IPS-20b (cell line): ENCODE measurements at regions not wholly inside any gene's neighbourhood (a gene's known extent, or its start where the extent isn't known, plus 50 kb on each side); places are given as distances from the start of the nearest gene placed in this dataset.

Source experiments
- H3K27ac ChIP-seq: one replicate; pipeline ENCODE4 v1.5.1; 2013; ENCODE audit warnings: low read length
- H3K27me3 ChIP-seq: 2 replicates; pipeline ENCODE4 v1.6.1; 2013; ENCODE audit warnings: mild to moderate bottlenecking, low read length, inconsistent platforms; ENCODE audit not compliant: insufficient read depth
- H3K36me3 ChIP-seq: 2 replicates; pipeline ENCODE4 v1.6.1; 2013; ENCODE audit warnings: low read depth, mild to moderate bottlenecking, inconsistent platforms, low read length, moderate library complexity; ENCODE audit not compliant: insufficient read depth
- H3K4me1 ChIP-seq: 2 replicates; pipeline ENCODE4 v1.6.1; 2013; ENCODE audit warnings: mild to moderate bottlenecking, control low read depth, inconsistent platforms, low read length, moderate library complexity; ENCODE audit not compliant: insufficient read depth
- H3K4me3 ChIP-seq: 2 replicates; pipeline ENCODE4 v1.5.1; 2013; ENCODE audit warnings: mild to moderate bottlenecking, low read length, inconsistent platforms
- H3K9ac ChIP-seq: 2 replicates; pipeline ENCODE4 v1.6.1; 2013; ENCODE audit warnings: low read depth, mild to moderate bottlenecking, inconsistent platforms, low read length, moderate library complexity
- H3K9me3 ChIP-seq: 2 replicates; pipeline ENCODE4 v1.6.1; 2013; ENCODE audit warnings: mild to moderate bottlenecking, low read depth, low read length, inconsistent platforms; ENCODE audit not compliant: insufficient read depth

DNA sequence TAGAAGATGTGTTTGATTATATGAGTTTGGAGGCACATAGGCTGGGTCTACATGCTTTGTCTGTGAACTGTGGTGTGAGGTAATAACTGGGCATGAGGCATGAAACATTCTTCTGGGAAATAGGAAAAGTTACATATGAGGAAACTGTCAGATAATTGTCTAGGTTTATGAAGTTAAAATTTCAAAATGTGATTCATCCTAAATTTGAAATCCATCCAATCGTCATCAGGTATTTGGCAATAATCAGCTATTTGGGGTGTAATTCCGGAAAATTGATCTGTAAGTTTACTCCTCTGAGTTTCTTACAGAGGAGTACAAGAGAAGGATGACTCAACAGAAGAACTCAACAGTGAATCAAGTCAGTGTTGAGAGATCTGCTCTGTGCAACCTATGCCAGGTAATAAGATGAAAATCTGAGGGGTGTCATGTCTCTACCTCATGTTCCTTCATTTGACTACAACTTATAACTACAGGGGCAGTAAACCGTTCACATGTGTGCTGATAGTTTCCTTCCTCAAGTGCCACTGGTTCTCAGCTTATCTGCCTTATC lies 1171.6 kb upstream of the CDH18 start:
- Histone ChIP-seq H3K36me3 (no peaks in the 10 kb centered on the region), H3K27ac (no peak overlapping the region), H3K27me3 (no peaks in the 10 kb centered on the region), H3K4me3 (no peak overlapping the region), H3K9ac (no peak overlapping the region), H3K4me1 (no peaks in the 10 kb centered on the region), H3K9me3 (no peaks in the 10 kb centered on the region; the same call in 1 of the 2 replicates)

DNA sequence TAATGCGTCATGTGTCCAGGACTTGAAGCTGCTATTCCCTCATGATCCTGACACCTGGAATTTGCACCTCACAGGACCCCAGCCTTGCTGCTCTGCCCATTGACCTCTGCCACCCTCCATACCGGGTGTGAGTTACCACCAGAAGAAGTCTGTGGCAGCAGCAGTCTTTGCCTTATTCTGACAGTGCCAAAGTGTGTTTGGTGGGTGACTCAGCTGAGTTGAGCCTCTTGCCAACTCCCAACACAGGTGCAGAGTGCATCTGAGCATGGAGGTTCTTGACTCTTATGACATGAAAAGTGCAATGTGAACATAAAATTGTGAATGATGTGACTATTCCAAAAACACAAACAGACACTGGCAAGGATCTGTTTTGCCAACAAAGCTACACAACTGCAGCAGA lies 1166.5 kb upstream of the CDH18 start:
- Histone ChIP-seq H3K9me3 (no peaks in the 10 kb centered on the region; the same call in 1 of the 2 replicates), H3K9ac (no peak overlapping the region), H3K36me3 (no peaks in the 10 kb centered on the region), H3K27me3 (no peaks in the 10 kb centered on the region), H3K4me3 (no peak overlapping the region), H3K4me1 (no peaks in the 10 kb centered on the region), H3K27ac (no peak overlapping the region)

DNA sequence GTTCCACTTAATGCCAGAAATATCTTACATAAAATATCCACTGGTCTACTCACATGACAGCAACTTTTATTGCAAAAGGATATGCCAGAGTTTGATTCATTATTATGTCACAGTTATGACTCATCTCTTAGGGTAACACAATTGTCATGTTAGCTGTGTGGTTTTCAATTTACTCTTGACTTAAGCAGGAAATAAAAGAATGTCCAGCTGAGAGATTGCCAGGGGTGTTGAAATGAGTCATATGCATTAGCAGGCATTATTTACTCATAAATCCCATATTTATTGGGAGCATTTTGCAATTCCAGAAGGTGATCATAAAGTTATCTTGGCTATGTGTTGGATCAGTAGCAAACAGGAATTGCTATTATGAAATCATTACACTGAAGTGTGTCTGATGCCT lies 1164.6 kb upstream of the CDH18 start:
- Histone ChIP-seq H3K27ac (no peak overlapping the region), H3K9ac (no peak overlapping the region), H3K36me3 (no peaks in the 10 kb centered on the region), H3K4me1 (no peaks in the 10 kb centered on the region), H3K9me3 (no peaks in the 10 kb centered on the region; the same call in 1 of the 2 replicates), H3K27me3 (no peaks in the 10 kb centered on the region), H3K4me3 (no peak overlapping the region)

DNA sequence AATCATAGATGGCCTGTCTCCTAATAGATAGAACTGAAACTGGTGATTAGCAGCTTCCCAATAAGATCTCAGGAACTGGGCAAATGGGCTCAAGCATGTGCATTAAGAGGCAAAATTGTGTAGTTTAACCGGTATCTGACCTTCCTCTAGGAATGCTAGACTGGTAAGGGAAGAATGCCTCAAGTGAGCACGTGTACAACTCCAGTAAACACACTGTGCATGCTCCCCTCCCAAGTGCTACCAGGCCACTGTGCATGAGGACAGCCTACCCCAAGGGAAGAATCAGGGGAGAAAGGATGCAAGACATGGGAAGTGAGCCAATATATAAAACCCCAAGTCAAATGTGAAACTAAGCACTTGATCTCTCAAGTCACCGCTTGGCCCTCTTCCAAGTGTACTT lies 1157.4 kb upstream of the CDH18 start:
- Histone ChIP-seq H3K9me3 (no peaks in the 10 kb centered on the region), H3K4me3 (no peak overlapping the region), H3K36me3 (no peaks in the 10 kb centered on the region), H3K9ac (no peak overlapping the region), H3K27me3 (no peaks in the 10 kb centered on the region), H3K4me1 (no peaks in the 10 kb centered on the region), H3K27ac (no peak overlapping the region)

DNA sequence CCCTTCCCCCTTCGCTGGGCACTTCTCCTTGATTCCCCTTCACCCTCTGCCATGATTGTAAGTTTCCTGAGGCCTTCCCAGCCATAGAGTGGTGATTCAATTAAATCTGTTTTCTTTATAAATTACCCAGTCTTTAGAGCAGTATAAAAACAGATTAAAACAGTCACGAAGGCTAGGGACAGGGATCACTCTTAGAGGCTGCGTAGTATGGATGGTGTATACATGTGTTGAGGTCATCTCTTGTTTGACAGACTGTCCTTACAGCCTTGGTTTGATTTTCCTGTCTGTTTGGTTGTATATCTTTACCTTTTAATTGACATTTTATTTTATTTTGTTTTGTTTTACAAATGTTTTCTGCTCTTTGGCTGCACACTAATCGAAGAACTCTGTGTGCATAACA lies 1155.7 kb upstream of the CDH18 start:
- H3K27ac ChIP-seq = no peak overlapping the region
- H3K36me3 ChIP-seq = no peaks in the 10 kb centered on the region
- H3K9me3 ChIP-seq = no peaks in the 10 kb centered on the region
- no peaks in the 10 kb centered on the region for H3K4me1 ChIP-seq
- H3K4me3 ChIP-seq = no peak overlapping the region
- no peak overlapping the region for H3K9ac ChIP-seq
- no peaks in the 10 kb centered on the region for H3K27me3 ChIP-seq

DNA sequence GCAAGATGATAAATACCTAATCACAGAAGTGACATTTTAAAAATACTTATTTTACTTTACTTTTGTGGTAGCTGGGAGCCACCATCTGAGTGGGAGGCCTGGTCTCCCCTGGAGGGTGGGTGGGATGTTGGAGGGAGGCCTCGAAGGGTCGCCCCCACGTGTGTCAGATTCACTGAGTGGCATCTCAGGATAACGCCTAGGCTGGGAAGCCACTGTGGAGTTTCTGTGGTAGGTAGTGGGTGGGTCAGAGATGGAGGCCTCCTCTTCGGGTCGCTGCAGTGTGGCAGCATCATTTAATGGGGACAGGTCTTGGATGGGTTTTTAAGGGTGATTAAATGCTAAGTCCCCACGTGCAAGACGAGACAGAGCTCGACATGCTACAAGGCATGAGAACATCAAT lies 1154.8 kb upstream of the CDH18 start:
- Histone ChIP-seq H3K9ac (no peak overlapping the region), H3K4me3 (no peak overlapping the region), H3K9me3 (no peaks in the 10 kb centered on the region), H3K27me3 (no peaks in the 10 kb centered on the region), H3K27ac (no peak overlapping the region), H3K4me1 (no peaks in the 10 kb centered on the region), H3K36me3 (no peaks in the 10 kb centered on the region)

DNA sequence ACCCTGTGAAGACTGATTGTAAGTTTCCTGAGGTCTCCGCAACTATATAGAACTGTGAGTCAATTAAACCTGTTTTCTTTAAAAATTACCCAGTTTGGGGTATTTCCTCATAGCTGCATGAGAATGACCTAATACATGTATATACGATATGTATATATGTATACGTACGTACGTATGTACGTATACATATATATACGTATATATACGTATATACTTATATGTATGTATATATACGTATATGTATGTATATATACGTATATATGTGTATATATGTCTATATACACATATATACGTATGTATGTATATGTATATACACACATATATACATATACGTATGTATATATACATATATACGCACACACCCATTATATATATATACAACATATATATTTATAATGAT lies 1153.0 kb upstream of the CDH18 start:
- Histone ChIP-seq H3K36me3 (no peaks in the 10 kb centered on the region), H3K27me3 (no peaks in the 10 kb centered on the region), H3K9me3 (no peaks in the 10 kb centered on the region), H3K4me1 (no peaks in the 10 kb centered on the region), H3K4me3 (no peak overlapping the region), H3K9ac (no peak overlapping the region), H3K27ac (no peak overlapping the region)

DNA sequence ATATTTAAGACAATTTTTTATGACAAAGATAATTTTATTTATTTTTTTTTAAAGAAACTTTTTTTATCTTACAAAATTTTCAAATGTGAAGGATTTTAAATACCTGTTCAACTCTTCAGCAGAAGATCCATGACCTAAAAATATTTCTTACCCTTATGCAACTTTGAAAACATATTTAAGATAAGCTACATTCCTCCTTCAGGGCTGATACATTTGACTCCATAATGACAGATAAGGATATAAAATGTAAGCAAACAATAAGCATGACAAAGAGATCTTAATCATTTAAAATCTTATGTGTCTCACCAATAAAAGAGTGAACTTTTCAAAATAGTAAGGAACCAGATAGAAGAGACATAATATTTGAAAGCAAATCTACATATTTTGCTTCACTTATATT lies 1138.2 kb upstream of the CDH18 start:
- Histone ChIP-seq H3K27me3 (no peaks in the 10 kb centered on the region), H3K36me3 (no peaks in the 10 kb centered on the region), H3K4me3 (no peak overlapping the region), H3K27ac (no peak overlapping the region), H3K9ac (no peak overlapping the region), H3K9me3 (no peaks in the 10 kb centered on the region), H3K4me1 (peaks cover 3% of the 10 kb centered on the region; the same call in 1 of the 2 replicates)

DNA sequence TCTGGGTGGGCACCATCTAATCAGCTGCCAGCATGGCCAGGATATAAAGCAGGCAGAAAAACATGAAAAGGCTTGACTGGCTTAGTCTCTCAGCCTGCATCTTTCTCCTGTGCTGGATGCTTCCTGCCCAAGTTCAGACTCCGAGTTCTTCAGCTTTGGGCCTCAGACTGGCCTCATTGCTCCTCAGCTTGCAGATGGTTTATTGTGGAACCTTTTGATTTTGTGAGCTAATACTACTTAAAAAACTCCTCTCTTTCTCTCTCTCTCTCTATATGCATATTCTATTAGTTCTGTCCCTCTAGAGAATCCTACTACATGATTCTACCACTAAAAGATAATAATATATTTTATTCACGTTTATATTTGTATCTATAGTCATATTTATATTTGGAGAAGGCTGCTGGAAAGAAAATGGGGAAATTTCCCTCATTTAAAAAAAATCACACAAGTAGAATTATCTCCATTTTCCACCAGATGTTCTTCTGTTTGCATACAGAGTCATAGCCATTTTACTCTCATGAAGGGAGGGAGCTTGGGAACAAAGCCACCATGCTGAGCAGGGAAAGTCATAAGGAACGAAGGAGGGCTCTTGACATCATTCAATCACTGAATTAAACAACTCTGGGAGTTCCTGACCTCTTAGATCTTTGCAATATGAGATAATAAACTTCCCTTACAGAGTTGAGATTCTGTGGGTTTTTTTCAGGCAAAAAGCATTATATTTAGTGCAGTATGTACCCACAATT lies 1137.4 kb upstream of the CDH18 start:
- H3K27ac ChIP-seq = no peak overlapping the region
- H3K9ac ChIP-seq = no peak overlapping the region
- no peaks in the 10 kb centered on the region for H3K36me3 ChIP-seq
- H3K9me3 ChIP-seq = no peaks in the 10 kb centered on the region
- H3K4me3 ChIP-seq = no peak overlapping the region
- no peaks in the 10 kb centered on the region for H3K27me3 ChIP-seq
- H3K4me1 ChIP-seq = peaks cover 3% of the 10 kb centered on the region; the same call in 1 of the 2 replicates

DNA sequence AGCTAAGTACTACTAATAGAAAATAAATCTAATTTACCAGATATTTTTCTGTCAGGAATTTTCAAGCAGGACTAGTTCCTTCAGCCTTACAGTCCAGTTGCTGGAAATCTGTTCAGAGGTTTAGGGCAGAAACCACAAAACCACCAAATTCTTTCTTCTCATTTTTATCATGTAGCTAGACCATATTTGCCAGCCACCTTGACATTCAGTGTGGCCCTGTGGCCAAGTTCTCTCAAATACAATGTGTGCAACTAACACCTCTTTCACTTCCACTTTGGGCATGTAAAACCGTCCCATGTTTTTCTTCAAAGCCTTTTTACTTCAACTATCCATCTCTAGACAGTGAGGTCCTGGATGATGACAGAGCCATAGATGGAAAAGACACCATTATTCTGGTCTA lies 1133.2 kb upstream of the CDH18 start:
- H3K9ac ChIP-seq = no peak overlapping the region
- no peak overlapping the region for H3K27ac ChIP-seq
- H3K4me3 ChIP-seq = no peak overlapping the region
- H3K4me1 ChIP-seq = peaks cover 3% of the 10 kb centered on the region; the same call in 1 of the 2 replicates
- H3K27me3 ChIP-seq = no peaks in the 10 kb centered on the region
- H3K36me3 ChIP-seq = no peaks in the 10 kb centered on the region
- H3K9me3 ChIP-seq = no peaks in the 10 kb centered on the region

DNA sequence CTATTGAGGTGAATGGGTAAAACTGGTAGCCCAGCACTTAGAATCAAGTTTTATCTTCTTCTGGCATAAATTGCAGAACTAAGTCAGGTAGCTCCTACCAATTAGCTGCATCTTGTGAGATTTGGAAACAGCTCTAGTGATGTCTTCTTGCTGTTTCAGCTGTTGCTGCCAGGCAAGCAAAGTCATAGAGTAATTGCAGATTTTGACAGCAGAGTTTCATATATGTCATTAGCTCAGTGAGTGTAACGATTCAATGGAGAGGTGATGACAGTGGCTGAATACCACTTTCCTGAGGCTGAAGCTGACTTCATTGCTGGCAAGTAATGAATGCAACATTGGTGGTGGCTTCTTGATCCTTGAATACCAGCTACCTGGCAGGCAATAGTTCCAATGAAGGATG lies 1109.7 kb upstream of the CDH18 start:
- no peaks in the 10 kb centered on the region for H3K36me3 ChIP-seq
- no peak overlapping the region for H3K9ac ChIP-seq
- no peaks in the 10 kb centered on the region for H3K9me3 ChIP-seq
- no peaks in the 10 kb centered on the region for H3K4me1 ChIP-seq
- no peaks in the 10 kb centered on the region for H3K27me3 ChIP-seq
- H3K27ac ChIP-seq = no peak overlapping the region
- H3K4me3 ChIP-seq = no peak overlapping the region

DNA sequence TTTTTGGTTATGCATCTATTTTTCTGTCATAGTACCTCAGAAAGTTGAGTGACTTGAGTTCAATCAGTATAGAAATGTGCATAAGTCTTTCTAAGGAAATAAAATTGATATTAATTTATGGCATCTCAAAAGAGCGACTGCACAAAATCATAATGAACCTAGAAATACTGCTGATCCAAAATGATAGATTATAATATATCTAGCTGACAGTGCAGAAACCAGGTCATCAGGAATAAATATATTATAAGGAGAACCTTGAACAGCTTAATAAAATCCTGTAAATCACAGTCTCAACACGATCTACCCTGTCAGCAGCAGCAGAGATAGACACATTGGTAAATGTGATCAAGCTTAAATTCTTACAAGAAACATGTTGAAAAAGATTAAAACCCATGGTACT lies 1106.6 kb upstream of the CDH18 start:
- H3K4me3 ChIP-seq = no peak overlapping the region

More for the DNA sequence above, 1106.6 kb upstream of the CDH18 start:
- Histone ChIP-seq H3K9me3 (no peaks in the 10 kb centered on the region), H3K36me3 (no peaks in the 10 kb centered on the region), H3K27ac (no peak overlapping the region), H3K4me1 (no peaks in the 10 kb centered on the region), H3K9ac (no peak overlapping the region), H3K27me3 (no peaks in the 10 kb centered on the region)
